Retinal pigment epithelial cell (primary cell): ENCODE measurements at regions not wholly inside any gene's neighbourhood (a gene's known extent, or its start where the extent isn't known, plus 50 kb on each side); places are given as distances from the start of the nearest gene placed in this dataset.
"Not testable (repeated sequence)": the region's sequence is repeated elsewhere in the genome, so short reads cannot be mapped to it uniquely, and the experiment has no call there.

Experiments
- DNase-seq: peaks from one replicate; pipeline ENCODE4 v3.0.0-alpha.2; 2010; ENCODE audit warnings: low read depth
- H3K4me3 ChIP-seq: 2 replicates; pipeline ENCODE4 v1.5.1; 2011; ENCODE audit warnings: mild to moderate bottlenecking, low read length, control low read depth, moderate library complexity
- CTCF ChIP-seq: conservative IDR thresholded peaks from 2 replicates; pipeline ENCODE4 v1.5.1; 2011; ENCODE audit warnings: low read depth, low read length, control low read depth, inconsistent platforms

- no peak for TF ChIP-seq CTCF
- H3K4me3 ChIP-seq = no peak overlapping the region
- no peak for DNase-seq
Observed at GRCh38 chr4:127484117-127484516, 148.6 kb upstream of the INTU start.

GRCh38 chr4:127486248-127486647 lies 146.5 kb upstream of the INTU start:
- no peak for TF ChIP-seq CTCF
- DNase-seq = no peak
- H3K4me3 ChIP-seq = no peak overlapping the region

GRCh38 chr4:127491571-127491970 lies 141.2 kb upstream of the INTU start:
- DNase-seq = no peak
- TF ChIP-seq CTCF = no peak
- H3K4me3 ChIP-seq = no peak overlapping the region

- DNase-seq, H3K4me3 ChIP-seq: not testable (repeated sequence)
Observed at GRCh38 chr4:127496875-127497274, 135.9 kb upstream of the INTU start.

GRCh38 chr4:127498366-127498765 lies 134.4 kb upstream of the INTU start:
- H3K4me3 ChIP-seq = no peak overlapping the region
- DNase-seq = no peak
- TF ChIP-seq CTCF = no peak

GRCh38 chr4:127500242-127500641 lies 132.5 kb upstream of the INTU start:
- DNase-seq = no peak
- no peak for TF ChIP-seq CTCF
- no peak overlapping the region for H3K4me3 ChIP-seq

- DNase-seq = no peak
- no peak for TF ChIP-seq CTCF
- H3K4me3 ChIP-seq = no peak overlapping the region
Observed at GRCh38 chr4:127501103-127501502, 131.7 kb upstream of the INTU start.

- no peak for DNase-seq
- no peak for TF ChIP-seq CTCF
- H3K4me3 ChIP-seq = no peak overlapping the region
Observed at GRCh38 chr4:127503111-127503510, 129.6 kb upstream of the INTU start.
